ENCODE measurements at regions not wholly inside any gene's neighbourhood (a gene's known extent, or its start where the extent isn't known, plus 50 kb on each side); places are given as distances from the start of the nearest gene placed in this dataset.

- WGBS (ENCODE audit: insufficient coverage): 84% methylated on average over 2 of the region's 3 CpGs
- Histone ChIP-seq H3K4me1 (ENCODE audit: control insufficient read depth in 1 of 2, insufficient read depth in 2 of 2, low read length in 2 of 2) (no peaks in the 10 kb centered on the region), H4K20me1 (ENCODE audit: insufficient read depth, low read length) (no peaks in the 10 kb centered on the region), H3K27ac (ENCODE audit: low read depth in 1 of 2, low read length in 2 of 2) (no peak overlapping the region), H3K4me2 (replicated peaks; ENCODE audit: extremely low read depth, low read length, poor library complexity, severe bottlenecking) (no peak overlapping the region), H3K79me2 (ENCODE audit: insufficient read depth, low read length) (no peaks in the 10 kb centered on the region), H3K4me3 (replicated peaks in 1 of 3; ENCODE audit: low read depth in 2 of 3, low read length in 3 of 3) (no peak overlapping the region), H3K27me3 (ENCODE audit: control insufficient read depth in 2 of 2, insufficient read depth in 2 of 2, low read length in 2 of 2) (no peaks in the 10 kb centered on the region), H3K9me3 (replicated peaks in 1 of 2; ENCODE audit: control insufficient read depth in 1 of 2, insufficient read depth in 1 of 2, low read length in 2 of 2) (peaks cover 0 to 6% of the 10 kb centered on the region in 2 donors), H3K9ac (ENCODE audit: insufficient read depth, low read length, poor library complexity, severe bottlenecking) (no peak overlapping the region), H2AFZ (ENCODE audit: insufficient read depth, low read depth, low read length, poor library complexity, severe bottlenecking) (no peak overlapping the region), H3K36me3 (replicated peaks in 1 of 2; ENCODE audit: control insufficient read depth in 1 of 2, insufficient read depth in 2 of 2, low read length in 2 of 2) (no peaks in the 10 kb centered on the region)
- intact Hi-C loops (cut with micrococcal nuclease): no loop called here
- peaks cover 0 to 3% (median 0%) of the 10 kb centered on the region in 3 donors for H3K27me3 Mint-ChIP-seq (ENCODE audit: low read depth in 3 of 3)
- peaks cover 4 to 18% (median 9%) of the 10 kb centered on the region in 7 donors for H3K9me3 Mint-ChIP-seq
- no peak overlapping the region for H3K4me3 Mint-ChIP-seq
- no peak for DNase-seq
- H3K4me1 Mint-ChIP-seq: no peaks in the 10 kb centered on the region
- no peak overlapping the region for H3K27ac Mint-ChIP-seq
- TF ChIP-seq CTCF (IDR thresholded peaks at IDR 0.05): no peak
- H3K36me3 Mint-ChIP-seq: no peaks in the 10 kb centered on the region
Measured at GRCh38 chr1:208515129-208515528, 270.9 kb upstream of the PLXNA2 start.

- Histone ChIP-seq H3K79me2 (ENCODE audit: insufficient read depth, low read length) (no peaks in the 10 kb centered on the region), H3K9ac (ENCODE audit: insufficient read depth, low read length, poor library complexity, severe bottlenecking) (no peak overlapping the region), H3K9me3 (replicated peaks in 1 of 2; ENCODE audit: control insufficient read depth in 1 of 2, insufficient read depth in 1 of 2, low read length in 2 of 2) (peaks cover 0 to 6% of the 10 kb centered on the region in 2 donors), H2AFZ (ENCODE audit: insufficient read depth, low read depth, low read length, poor library complexity, severe bottlenecking) (no peak overlapping the region), H3K27me3 (ENCODE audit: control insufficient read depth in 2 of 2, insufficient read depth in 2 of 2, low read length in 2 of 2) (peaks cover 0 to 2% of the 10 kb centered on the region in 2 donors), H3K4me3 (replicated peaks in 1 of 3; ENCODE audit: low read depth in 2 of 3, low read length in 3 of 3) (no peak overlapping the region), H3K27ac (ENCODE audit: low read depth in 1 of 2, low read length in 2 of 2) (no peak overlapping the region), H3K36me3 (replicated peaks in 1 of 2; ENCODE audit: control insufficient read depth in 1 of 2, insufficient read depth in 2 of 2, low read length in 2 of 2) (no peaks in the 10 kb centered on the region), H3K4me1 (ENCODE audit: control insufficient read depth in 1 of 2, insufficient read depth in 2 of 2, low read length in 2 of 2) (no peaks in the 10 kb centered on the region), H3K4me2 (replicated peaks; ENCODE audit: extremely low read depth, low read length, poor library complexity, severe bottlenecking) (no peak overlapping the region), H4K20me1 (ENCODE audit: insufficient read depth, low read length) (no peaks in the 10 kb centered on the region)
- no peak for DNase-seq
- TF ChIP-seq CTCF (IDR thresholded peaks at IDR 0.05): no peak
- H3K4me1 Mint-ChIP-seq: no peaks in the 10 kb centered on the region
- H3K36me3 Mint-ChIP-seq: no peaks in the 10 kb centered on the region
- peaks cover 0 to 1% (median 0%) of the 10 kb centered on the region in 3 donors for H3K27me3 Mint-ChIP-seq (ENCODE audit: low read depth in 3 of 3)
- no peak overlapping the region for H3K27ac Mint-ChIP-seq
- no peak overlapping the region for H3K4me3 Mint-ChIP-seq
- H3K9me3 Mint-ChIP-seq: peaks cover 4 to 18% (median 9%) of the 10 kb centered on the region in 7 donors
- WGBS (ENCODE audit: insufficient coverage): 87% methylated on average over 3 of the region's 5 CpGs
- intact Hi-C loops (cut with micrococcal nuclease): no loop called here
Measured at GRCh38 chr1:208516780-208517179, 272.6 kb upstream of the PLXNA2 start.
